WTC11 (cell line): ENCODE measurements at regions not wholly inside any gene's neighbourhood (a gene's known extent, or its start where the extent isn't known, plus 50 kb on each side); places are given as distances from the start of the nearest gene placed in this dataset.

ENCODE experiments used
- ATAC-seq: fragments of 200-7000 bp; cut with Tn5 transposase; 2 replicates; pipeline ENCODE4 v1.10.0; 2021; ENCODE audit warnings: mild to moderate bottlenecking, moderate library complexity
- CTCF ChIA-PET: fragments of 300-600 bp; sonication (Branson Sonifier 250); formaldehyde crosslinking; loops from one replicate; lab custom pipeline; 2021; ENCODE audit warnings: antibody characterized with exemption; lab: Charles Lee
- POLR2A ChIA-PET: fragments of 350-600 bp; sonication (Branson Sonifier 250); formaldehyde crosslinking; loops from one replicate; lab custom pipeline; 2021; ENCODE audit warnings: antibody characterized with exemption; lab: Charles Lee
- DNase-seq: peaks from one replicate; pipeline ENCODE4 v3.0.0; 2021; ENCODE audit warnings: low spot score
- H3K27ac Mint-ChIP-seq: 2 replicates; pipeline ENCODE4 v1.8.0; 2021; ENCODE audit warnings: mixed read lengths
- H3K27me3 Mint-ChIP-seq: 2 replicates; pipeline ENCODE4 v1.8.0; 2021; ENCODE audit warnings: low read depth, mild to moderate bottlenecking, moderate library complexity, mixed read lengths
- H3K36me3 Mint-ChIP-seq: 2 replicates; pipeline ENCODE4 v1.8.0; 2021; ENCODE audit warnings: mixed read lengths
- H3K4me1 Mint-ChIP-seq: 2 replicates; pipeline ENCODE4 v1.8.0; 2022; ENCODE audit warnings: mixed read lengths
- H3K4me3 Mint-ChIP-seq: 2 replicates; pipeline ENCODE4 v1.8.0; 2021; ENCODE audit warnings: mild to moderate bottlenecking, moderate library complexity, mixed read lengths
- H3K9me3 Mint-ChIP-seq: 2 replicates; pipeline ENCODE4 v1.8.0; 2021; ENCODE audit warnings: mixed read lengths
- AR ChIP-seq: fragments of 250-450 bp; sonication (Bioruptor Pico); IDR thresholded peaks from 2 replicates; pipeline ENCODE4 v1.9.0; 2021; ENCODE audit warnings: mild to moderate bottlenecking
- ATF3 ChIP-seq: sonication (generic); formaldehyde crosslinking; conservative IDR thresholded peaks from 2 replicates; pipeline ENCODE4 v1.8.1; 2022; ENCODE audit warnings: mild to moderate bottlenecking, missing genetic modification reagents
- CDX4 ChIP-seq: fragments of 250-450 bp; sonication (Bioruptor Pico); IDR thresholded peaks from 2 replicates; pipeline ENCODE4 v1.9.0; 2021; ENCODE audit warnings: moderate library complexity, mild to moderate bottlenecking, inconsistent platforms, borderline replicate concordance
- CREB1 ChIP-seq: sonication (generic); formaldehyde crosslinking; IDR thresholded peaks from 2 replicates; pipeline ENCODE4 v1.8.0; 2023; ENCODE audit warnings: mild to moderate bottlenecking, missing genetic modification reagents
- ELF4 ChIP-seq: sonication (generic); formaldehyde crosslinking; IDR thresholded peaks from 2 replicates; pipeline ENCODE4 v1.8.1; 2022; ENCODE audit warnings: low read depth, mild to moderate bottlenecking, moderate library complexity, missing genetic modification reagents
- IRF1 ChIP-seq: sonication (generic); formaldehyde crosslinking; IDR thresholded peaks from 2 replicates; pipeline ENCODE4 v1.8.0; 2023; ENCODE audit warnings: missing genetic modification reagents
- JAZF1 ChIP-seq: fragments of 250-450 bp; sonication (Bioruptor Pico); IDR thresholded peaks from 2 replicates; pipeline ENCODE4 v1.9.0; 2021; ENCODE audit warnings: moderate library complexity, mild to moderate bottlenecking, inconsistent platforms
- MLX ChIP-seq: sonication (generic); formaldehyde crosslinking; IDR thresholded peaks from 2 replicates; pipeline ENCODE4 v1.8.1; 2023; ENCODE audit warnings: mild to moderate bottlenecking, missing genetic modification reagents, moderate library complexity
- MXD4 ChIP-seq: fragments of 250-450 bp; sonication (Bioruptor Pico); IDR thresholded peaks from 2 replicates; pipeline ENCODE4 v1.8.0; 2021; ENCODE audit warnings: mild to moderate bottlenecking, moderate library complexity, borderline replicate concordance
- NFYB ChIP-seq: sonication (generic); formaldehyde crosslinking; conservative IDR thresholded peaks from 2 replicates; pipeline ENCODE4 v1.8.0; 2022; ENCODE audit warnings: low read depth, missing genetic modification reagents
- SOX15 ChIP-seq: fragments of 250-450 bp; sonication (Bioruptor Pico); IDR thresholded peaks from 2 replicates; pipeline ENCODE4 v1.9.0; 2021; ENCODE audit warnings: mild to moderate bottlenecking
- TCF7 ChIP-seq: sonication (generic); formaldehyde crosslinking; IDR thresholded peaks from 2 replicates; pipeline ENCODE4 v1.8.0; 2022; ENCODE audit warnings: mild to moderate bottlenecking, low read depth, missing genetic modification reagents, moderate library complexity
- TEAD4 ChIP-seq: sonication (generic); formaldehyde crosslinking; IDR thresholded peaks from 2 replicates; pipeline ENCODE4 v1.8.0; 2022; ENCODE audit warnings: mild to moderate bottlenecking, missing genetic modification reagents
- USF2 ChIP-seq: sonication (generic); formaldehyde crosslinking; IDR thresholded peaks from 2 replicates; pipeline ENCODE4 v1.8.1; 2023; ENCODE audit warnings: mild to moderate bottlenecking, missing genetic modification reagents, moderate library complexity
- ZNF423 ChIP-seq: fragments of 250-450 bp; sonication (Bioruptor Pico); IDR thresholded peaks from 2 replicates; pipeline ENCODE4 v2.1.2; 2022; ENCODE audit warnings: mild to moderate bottlenecking, moderate library complexity
- ZNF425 ChIP-seq: fragments of 250-450 bp; sonication (Bioruptor Pico); conservative IDR thresholded peaks from 2 replicates; pipeline ENCODE4 v1.9.0; 2021; ENCODE audit warnings: mild to moderate bottlenecking
- ZSCAN18 ChIP-seq: fragments of 250-450 bp; sonication (Bioruptor Pico); IDR thresholded peaks from 2 replicates; pipeline ENCODE4 v2.1.2; 2022; ENCODE audit warnings: mild to moderate bottlenecking, moderate library complexity

GRCh38 chr5:87541676-87542075 lies 128.9 kb upstream of the CCNH start:
- Mint-ChIP-seq H3K27ac (no peak overlapping the region), H3K36me3 (no peaks in the 10 kb centered on the region), H3K9me3 (no peaks in the 10 kb centered on the region), H3K4me3 (no peak overlapping the region), H3K27me3 (no peaks in the 10 kb centered on the region), H3K4me1 (peaks cover 18% of the 10 kb centered on the region)
- DNase-seq (no peak), ATAC-seq (no peak)
- TF ChIP-seq ZSCAN18 (CRISPR knock-in tag) (no peak), AR (CRISPR knock-in tag) (no peak), SOX15 (CRISPR knock-in tag) (no peak), MXD4 (CRISPR knock-in tag) (no peak), MLX (CRISPR knock-in tag) (no peak), ZNF425 (CRISPR knock-in tag) (no peak)
- ChIA-PET CTCF (interaction anchor here (1.0 to 1.6 kb wide), 2 partner anchors 17 to 229 kb away, joined by 3 to 4 read pairs; no protein-coding TSS in a partner anchor), POLR2A (interaction anchor here (0.6 kb wide), 1 partner anchor 43 kb away, joined by 5 read pairs; no protein-coding TSS in a partner anchor)

GRCh38 chr5:87541033-87541432 lies 128.3 kb upstream of the CCNH start:
- Mint-ChIP-seq H3K27ac (no peak overlapping the region), H3K36me3 (no peaks in the 10 kb centered on the region), H3K27me3 (no peaks in the 10 kb centered on the region), H3K4me3 (no peak overlapping the region), H3K4me1 (peaks cover 21% of the 10 kb centered on the region), H3K9me3 (no peaks in the 10 kb centered on the region)
- ChIA-PET POLR2A (interaction anchor here (0.6 kb wide), 1 partner anchor 43 kb away, joined by 5 read pairs; no protein-coding TSS in a partner anchor), CTCF (interaction anchor here (0.7 to 1.6 kb wide), 3 partner anchors 17 to 229 kb away, joined by 3 to 4 read pairs (median 3); no protein-coding TSS in a partner anchor)
- DNase-seq (peak; percentile 16), ATAC-seq (peak; percentile 95)
- no peak for TF ChIP-seq ZNF423
- no peak for TF ChIP-seq CDX4 (CRISPR knock-in tag)
- no peak for TF ChIP-seq IRF1 (CRISPR knock-in tag)
- no peak for TF ChIP-seq TEAD4
- no peak for TF ChIP-seq ELF4
- no peak for TF ChIP-seq NFYB
- TF ChIP-seq JAZF1 (CRISPR knock-in tag): no peak

GRCh38 chr5:87539839-87540238 lies 127.1 kb upstream of the CCNH start:
- no peaks in the 10 kb centered on the region for H3K9me3 Mint-ChIP-seq
- ATAC-seq: no peak
- H3K27ac Mint-ChIP-seq: no peak overlapping the region
- H3K4me1 Mint-ChIP-seq: peaks cover 21% of the 10 kb centered on the region
- no peak for DNase-seq
- TF ChIP-seq CREB1 (CRISPR knock-in tag) (no peak), USF2 (CRISPR knock-in tag) (no peak), ATF3 (no peak), TCF7 (no peak)
- TF ChIP-seq, all 79 proteins: peak for 0
- Mint-ChIP-seq H3K27me3 (no peaks in the 10 kb centered on the region), H3K4me3 (no peak overlapping the region), H3K36me3 (no peaks in the 10 kb centered on the region)
- POLR2A ChIA-PET: no interaction called here
- CTCF ChIA-PET: interaction anchor here (1.0 kb wide), 1 partner anchor 223 kb away, joined by 3 read pairs; no protein-coding TSS in a partner anchor
